Fibroblast of pulmonary artery (primary cell): ENCODE measurements at regions not wholly inside any gene's neighbourhood (a gene's known extent, or its start where the extent isn't known, plus 50 kb on each side); places are given as distances from the start of the nearest gene placed in this dataset.

ENCODE experiments used
- DNase-seq: peaks from one replicate; pipeline ENCODE4 v3.0.0-alpha.2; 2010; ENCODE audit warnings: low read depth
- H3K4me3 ChIP-seq: replicated peaks from 2 replicates; pipeline ENCODE4 v1.5.1; 2011; ENCODE audit warnings: low read depth, mild to moderate bottlenecking, control low read depth, low read length, moderate library complexity
- CTCF ChIP-seq: IDR thresholded peaks from 2 replicates; pipeline ENCODE4 v1.5.1; 2011; ENCODE audit warnings: mild to moderate bottlenecking, control low read depth, low read length, inconsistent platforms; ENCODE audit errors: missing control alignments

- DNase-seq, result no peak
- H3K4me3 ChIP-seq, result no peak overlapping the region
- no peak for TF ChIP-seq CTCF
These were observed 61.7 kb downstream of the ZFP36L2 start for GRCh38 chr2:43164686-43165085.

- DNase-seq, result no peak
- H3K4me3 ChIP-seq, result no peak overlapping the region
- no peak for TF ChIP-seq CTCF
These were observed 62.7 kb downstream of the ZFP36L2 start for GRCh38 chr2:43163584-43164270.

GRCh38 chr2:43162511-43162776 is 64.0 kb downstream of the ZFP36L2 start:
- H3K4me3 ChIP-seq, result no peak overlapping the region
- no peak for TF ChIP-seq CTCF
- no peak for DNase-seq

DNA sequence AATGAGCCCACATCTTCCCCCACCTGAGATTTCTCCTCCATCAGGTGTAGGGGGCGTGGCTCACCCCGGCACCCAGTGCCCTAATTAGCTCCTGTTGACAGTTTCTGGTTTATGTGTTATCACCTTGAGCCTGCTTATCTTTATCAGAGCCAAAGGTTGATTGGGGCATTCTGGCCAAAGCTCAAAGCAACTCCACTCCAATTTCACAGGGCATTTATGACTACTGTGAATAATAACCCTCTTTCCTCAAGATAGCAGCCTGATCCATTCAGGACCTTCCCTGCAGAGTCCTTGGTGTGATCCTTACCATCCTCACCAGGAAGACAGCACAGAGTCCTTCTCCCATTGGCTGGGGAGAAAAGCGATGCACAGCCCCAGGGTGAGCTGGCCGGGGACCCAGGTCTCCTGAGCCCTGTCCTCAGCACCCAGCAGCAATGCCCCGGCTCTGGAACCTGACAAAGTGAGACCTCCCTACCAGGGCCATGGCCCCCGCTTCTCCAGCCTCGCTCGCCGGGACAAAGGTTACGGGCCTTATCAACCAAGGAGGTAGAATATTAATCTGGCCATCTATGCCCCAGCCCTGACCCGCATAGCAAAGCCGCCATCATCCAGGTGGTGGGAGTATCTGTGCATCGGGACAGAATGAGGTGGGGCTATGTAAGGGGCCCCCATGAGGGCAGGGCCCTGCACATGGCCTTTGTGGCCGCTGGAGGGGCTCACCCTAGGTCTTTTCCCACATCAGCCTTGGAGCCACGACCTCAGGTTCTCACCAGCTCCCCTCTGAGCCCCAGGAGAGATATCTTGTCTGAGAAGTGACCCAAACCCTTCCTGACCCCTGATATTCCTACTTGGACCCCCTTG is 64.5 kb downstream of the ZFP36L2 start:
- no peak for TF ChIP-seq CTCF
- no peak overlapping the region for H3K4me3 ChIP-seq
- DNase-seq, result no peak

DNA sequence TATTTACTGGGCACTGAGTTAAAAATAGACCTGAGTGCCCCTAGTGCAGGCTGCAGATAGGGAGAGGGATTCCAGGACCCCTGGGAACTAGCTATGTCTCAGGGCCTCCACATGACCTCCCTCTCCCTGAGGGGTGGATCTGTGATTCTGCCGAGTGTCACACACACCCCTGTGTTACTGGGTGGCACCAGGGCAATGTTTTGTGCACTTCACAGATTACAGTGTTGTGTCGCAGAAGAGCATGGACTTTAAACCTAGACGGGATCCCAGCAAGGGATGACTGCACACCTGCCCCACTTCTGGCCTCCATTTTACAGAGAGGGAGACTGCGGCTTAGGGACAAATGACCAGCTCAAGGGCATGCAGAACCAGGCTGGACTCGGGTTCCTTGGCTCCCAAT is 65.6 kb downstream of the ZFP36L2 start:
- TF ChIP-seq CTCF, result no peak
- DNase-seq, result no peak
- no peak overlapping the region for H3K4me3 ChIP-seq

GRCh38 chr2:43159797-43160196 is 66.6 kb downstream of the ZFP36L2 start:
- H3K4me3 ChIP-seq, result no peak overlapping the region
- no peak for DNase-seq
- no peak for TF ChIP-seq CTCF

- H3K4me3 ChIP-seq, result no peak overlapping the region
- TF ChIP-seq CTCF, result no peak
- DNase-seq, result peak; percentile 83
These were observed 68.0 kb downstream of the ZFP36L2 start for GRCh38 chr2:43158259-43158880.
